MM.1S (cell line): ENCODE measurements at regions not wholly inside any gene's neighbourhood (a gene's known extent, or its start where the extent isn't known, plus 50 kb on each side); places are given as distances from the start of the nearest gene placed in this dataset.

Experiments used
- CTCF ChIP-seq: fragments of 300-600 bp; sonication (generic); IDR thresholded peaks from 2 replicates; pipeline ENCODE4 v1.5.1; 2016; ENCODE audit warnings: antibody characterized with exemption, low read length, mixed read lengths
- EZH2 ChIP-seq: fragments of 300-600 bp; sonication (generic); optimal IDR thresholded peaks from 2 replicates; pipeline ENCODE3; 2017; ENCODE audit warnings: low read depth, mild to moderate bottlenecking, antibody characterized with exemption, low read length, mixed read lengths
- EZH2phosphoT487 ChIP-seq: fragments of 300-600 bp; sonication (generic); IDR thresholded peaks from 2 replicates; pipeline ENCODE4 v1.6.1; 2018; ENCODE audit warnings: antibody characterized with exemption, low read length

DNA sequence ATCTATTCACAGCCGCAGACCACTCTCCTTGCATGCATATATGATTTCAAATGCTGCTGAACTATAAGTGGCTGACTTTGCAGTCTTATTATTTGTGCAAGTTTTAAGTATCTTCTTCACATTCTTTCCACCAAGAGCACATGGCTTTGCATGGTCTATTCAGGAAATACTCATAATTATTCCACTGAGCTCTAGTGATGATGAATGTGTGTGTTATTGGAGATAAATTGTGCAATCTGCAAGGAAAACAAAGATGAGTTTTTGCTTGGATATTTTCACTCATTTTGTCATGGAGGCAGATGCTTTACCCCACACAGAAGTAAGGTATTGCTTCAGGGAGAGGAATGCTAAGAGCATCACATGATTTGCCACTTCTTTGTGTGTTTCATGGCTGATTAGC, 764.6 kb downstream of the TBC1D32 start:
- TF ChIP-seq CTCF: no peak
- no peak for TF ChIP-seq EZH2
- TF ChIP-seq EZH2phosphoT487: no peak
